Activated naive CD4-positive, alpha-beta T cell treated with anti-CD3 and anti-CD28 coated beads for 36 hours (primary cell): ENCODE measurements at regions not wholly inside any gene's neighbourhood (a gene's known extent, or its start where the extent isn't known, plus 50 kb on each side); places are given as distances from the start of the nearest gene placed in this dataset.

Experiments
- CTCF ChIA-PET: fragments of 350-600 bp; sonication (Branson Sonifier 250); formaldehyde crosslinking; loops from one replicate; lab custom pipeline; 2021; ENCODE audit warnings: antibody characterized with exemption; lab: Charles Lee
- DNase-seq: peaks from one replicate; pipeline ENCODE4 v3.0.0-alpha.2; 2020
- H3K27ac Mint-ChIP-seq: one replicate; pipeline ENCODE4 v1.8.0; 2021; ENCODE audit warnings: mild to moderate bottlenecking, mixed read lengths
- H3K27me3 Mint-ChIP-seq: one replicate; pipeline ENCODE4 v1.8.0; 2021; ENCODE audit warnings: low read depth, mixed read lengths
- H3K36me3 Mint-ChIP-seq: one replicate; pipeline ENCODE4 v1.8.0; 2021; ENCODE audit warnings: low read depth, mixed read lengths
- H3K4me1 Mint-ChIP-seq: one replicate; pipeline ENCODE4 v1.8.0; 2021; ENCODE audit warnings: low read depth, mixed read lengths
- H3K4me3 Mint-ChIP-seq: one replicate; pipeline ENCODE4 v1.8.0; 2021; ENCODE audit warnings: mild to moderate bottlenecking, moderate library complexity, mixed read lengths
- H3K9me3 Mint-ChIP-seq: one replicate; pipeline ENCODE4 v1.8.0; 2021; ENCODE audit warnings: mixed read lengths
- intact Hi-C: fragments of 100-400 bp; cut with micrococcal nuclease; formaldehyde crosslinking; loops from one replicate; pipeline ENCODE4 v1.15.1; 2023

DNA sequence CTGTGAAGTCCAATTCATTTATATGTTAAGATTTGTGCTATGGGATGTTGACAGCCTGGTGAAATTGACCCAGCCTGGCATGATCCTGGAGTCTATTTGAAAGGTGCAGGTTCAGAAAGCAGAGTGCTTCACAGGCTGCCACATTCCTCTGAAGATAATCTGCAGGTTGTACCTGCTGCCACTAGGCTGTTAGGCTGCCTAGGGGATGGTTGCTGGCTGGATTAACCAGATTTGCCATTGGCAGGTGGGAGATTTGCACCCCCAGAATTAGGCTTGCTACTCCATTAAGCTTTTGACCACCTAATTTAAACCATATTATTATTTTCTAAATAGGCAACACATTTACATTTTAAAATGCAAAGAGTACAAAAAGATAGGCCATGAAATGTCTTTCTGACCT is 85.8 kb upstream of the RASGRP1 start:
- Mint-ChIP-seq H3K4me3 (no peak overlapping the region), H3K27me3 (no peaks in the 10 kb centered on the region), H3K27ac (no peak overlapping the region), H3K36me3 (no peaks in the 10 kb centered on the region), H3K4me1 (peaks cover 72% of the 10 kb centered on the region), H3K9me3 (peaks cover 7% of the 10 kb centered on the region)
- intact Hi-C loops, result loop anchor here (2.0 kb wide), 1 partner anchor 20 kb away; no protein-coding TSS in a partner anchor
- DNase-seq, result no peak
- CTCF ChIA-PET, result interaction anchor here (0.6 to 6.4 kb wide), 7 partner anchors 19 to 210 kb away, joined by 3 to 44 read pairs (median 3); partner anchors contain the start of gene RASGRP1

GRCh38 chr15:38650936-38651327 is 86.3 kb upstream of the RASGRP1 start:
- Mint-ChIP-seq H3K9me3 (peaks cover 7% of the 10 kb centered on the region), H3K27ac (peak overlapping the region; percentile 88), H3K4me3 (peak overlapping the region; percentile 66), H3K4me1 (peaks cover 77% of the 10 kb centered on the region), H3K27me3 (no peaks in the 10 kb centered on the region), H3K36me3 (no peaks in the 10 kb centered on the region)
- CTCF ChIA-PET, result interaction anchor here (0.5 to 6.4 kb wide), 7 partner anchors 12 to 211 kb away, joined by 3 to 44 read pairs (median 3); partner anchors contain the start of gene RASGRP1
- intact Hi-C loops, result loop anchor here (1.0 to 2.0 kb wide), 2 partner anchors 20 to 87 kb away; partner anchors contain the start of gene RASGRP1
- no peak for DNase-seq

GRCh38 chr15:38651328-38652038 is 86.9 kb upstream of the RASGRP1 start:
- CTCF ChIA-PET, result interaction anchor here (0.5 to 6.4 kb wide), 11 partner anchors 13 to 211 kb away, joined by 3 to 44 read pairs (median 6); partner anchors contain the start of gene RASGRP1
- H3K27ac Mint-ChIP-seq, result peak overlapping the region; percentile 88
- H3K9me3 Mint-ChIP-seq, result peaks cover 7% of the 10 kb centered on the region
- intact Hi-C loops, result loop anchor here (1.0 to 2.0 kb wide), 2 partner anchors 21 to 87 kb away; partner anchors contain the start of gene RASGRP1
- peaks cover 79% of the 10 kb centered on the region for H3K4me1 Mint-ChIP-seq
- H3K4me3 Mint-ChIP-seq, result peak overlapping the region; percentile 66
- no peaks in the 10 kb centered on the region for H3K27me3 Mint-ChIP-seq
- DNase-seq, result peak; percentile 64
- no peaks in the 10 kb centered on the region for H3K36me3 Mint-ChIP-seq

DNA sequence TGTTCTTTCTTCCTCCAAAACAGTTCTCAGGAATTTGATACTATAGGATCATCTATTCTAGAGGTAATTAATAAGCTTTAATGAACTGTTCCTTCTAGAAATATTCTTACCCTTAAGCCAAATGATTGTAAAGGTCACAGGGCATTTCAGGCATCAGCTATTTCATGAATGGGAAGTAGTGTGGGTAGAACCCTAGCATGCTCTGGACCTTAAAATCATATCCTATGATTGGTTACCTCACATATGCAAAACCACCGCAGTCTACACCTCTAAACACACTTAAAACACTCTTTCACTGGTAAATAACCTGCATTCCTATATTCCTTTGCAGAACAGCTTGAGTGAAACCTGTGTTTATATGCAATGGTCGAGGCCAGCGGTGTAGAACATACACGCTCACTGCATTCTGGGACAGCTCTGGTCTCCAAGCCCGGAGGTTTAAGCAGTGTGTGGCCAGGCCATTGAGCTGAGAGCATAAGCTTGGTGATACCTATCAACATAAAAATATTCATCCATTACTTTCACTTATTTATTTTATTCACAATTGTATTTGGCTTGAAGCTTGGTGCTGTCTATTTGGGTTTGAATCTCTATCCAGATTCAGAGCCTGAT is 87.7 kb upstream of the RASGRP1 start:
- intact Hi-C loops, result no loop called here
- no peaks in the 10 kb centered on the region for H3K27me3 Mint-ChIP-seq
- H3K4me3 Mint-ChIP-seq, result peak overlapping the region; percentile 66
- H3K27ac Mint-ChIP-seq, result peak overlapping the region; percentile 88
- no peak for DNase-seq
- CTCF ChIA-PET, result interaction anchor here (0.8 to 6.4 kb wide), 15 partner anchors 9 to 212 kb away, joined by 3 to 44 read pairs (median 8); partner anchors contain the start of gene RASGRP1
- H3K4me1 Mint-ChIP-seq, result peaks cover 75% of the 10 kb centered on the region
- H3K9me3 Mint-ChIP-seq, result peaks cover 7% of the 10 kb centered on the region
- H3K36me3 Mint-ChIP-seq, result no peaks in the 10 kb centered on the region

DNA sequence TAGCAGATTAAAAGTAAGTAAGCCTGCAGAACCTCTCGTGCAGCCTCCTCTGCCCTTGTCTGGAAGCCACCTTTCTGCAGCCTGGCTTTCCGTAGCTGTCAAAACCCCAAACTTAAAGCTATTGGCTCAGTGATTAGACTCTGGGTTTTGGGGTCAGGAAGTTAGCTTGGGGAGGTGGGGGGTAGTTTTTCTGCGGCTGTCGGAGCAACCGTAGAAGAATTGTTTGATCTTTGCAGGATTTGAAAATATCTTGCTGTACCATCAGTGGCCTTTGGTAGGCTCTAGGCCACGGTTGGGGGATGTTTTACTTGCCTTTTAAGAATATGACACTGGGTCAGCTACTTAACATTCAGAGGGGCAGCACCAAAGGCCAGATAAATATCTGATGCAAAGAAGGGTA is 88.4 kb upstream of the RASGRP1 start:
- Mint-ChIP-seq H3K9me3 (peaks cover 7% of the 10 kb centered on the region), H3K27ac (peak overlapping the region; percentile 81), H3K4me1 (peaks cover 70% of the 10 kb centered on the region), H3K36me3 (no peaks in the 10 kb centered on the region), H3K27me3 (no peaks in the 10 kb centered on the region), H3K4me3 (peak overlapping the region; percentile 66)
- peak; percentile 74 for DNase-seq
- intact Hi-C loops, result loop anchor here (1.0 kb wide), 3 partner anchors 17 to 93 kb away; no protein-coding TSS in a partner anchor
- CTCF ChIA-PET, result interaction anchor here (0.8 to 6.4 kb wide), 16 partner anchors 9 to 213 kb away, joined by 3 to 44 read pairs (median 8); partner anchors contain the start of gene RASGRP1

DNA sequence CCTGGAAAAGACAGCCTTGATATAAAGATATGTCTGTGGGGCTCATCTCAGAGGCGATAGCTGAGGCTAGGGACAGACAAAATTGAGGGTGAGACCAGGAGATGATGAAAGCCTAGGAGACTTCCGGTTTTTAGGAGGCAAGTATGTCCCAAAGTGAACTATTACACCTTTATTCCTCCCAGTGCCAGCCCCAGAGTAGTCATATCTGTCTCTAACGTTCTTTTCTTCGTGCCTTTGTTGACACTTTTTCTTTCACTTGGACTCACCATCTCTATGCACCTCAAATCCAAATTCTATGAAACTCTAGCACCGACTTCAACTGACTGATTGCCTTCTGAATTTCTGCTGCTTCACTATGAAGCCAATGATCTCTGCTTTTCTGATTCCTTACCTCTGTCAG is 93.8 kb upstream of the RASGRP1 start:
- Mint-ChIP-seq H3K27me3 (no peaks in the 10 kb centered on the region), H3K36me3 (no peaks in the 10 kb centered on the region), H3K4me1 (peaks cover 66% of the 10 kb centered on the region), H3K27ac (peak overlapping the region; percentile 16), H3K9me3 (no peaks in the 10 kb centered on the region), H3K4me3 (no peak overlapping the region)
- DNase-seq, result no peak
- intact Hi-C loops, result loop anchor here (1.0 kb wide), 1 partner anchor 9 kb away; no protein-coding TSS in a partner anchor
- CTCF ChIA-PET, result interaction anchor here (0.9 to 1.6 kb wide), 8 partner anchors 9 to 95 kb away, joined by 3 to 7 read pairs (median 4); no protein-coding TSS in a partner anchor

- H3K4me3 Mint-ChIP-seq, result peak overlapping the region; percentile 37
- peak; percentile 66 for DNase-seq
Measured at GRCh38 chr15:38660738-38661137, 96.1 kb upstream of the RASGRP1 start.

DNA sequence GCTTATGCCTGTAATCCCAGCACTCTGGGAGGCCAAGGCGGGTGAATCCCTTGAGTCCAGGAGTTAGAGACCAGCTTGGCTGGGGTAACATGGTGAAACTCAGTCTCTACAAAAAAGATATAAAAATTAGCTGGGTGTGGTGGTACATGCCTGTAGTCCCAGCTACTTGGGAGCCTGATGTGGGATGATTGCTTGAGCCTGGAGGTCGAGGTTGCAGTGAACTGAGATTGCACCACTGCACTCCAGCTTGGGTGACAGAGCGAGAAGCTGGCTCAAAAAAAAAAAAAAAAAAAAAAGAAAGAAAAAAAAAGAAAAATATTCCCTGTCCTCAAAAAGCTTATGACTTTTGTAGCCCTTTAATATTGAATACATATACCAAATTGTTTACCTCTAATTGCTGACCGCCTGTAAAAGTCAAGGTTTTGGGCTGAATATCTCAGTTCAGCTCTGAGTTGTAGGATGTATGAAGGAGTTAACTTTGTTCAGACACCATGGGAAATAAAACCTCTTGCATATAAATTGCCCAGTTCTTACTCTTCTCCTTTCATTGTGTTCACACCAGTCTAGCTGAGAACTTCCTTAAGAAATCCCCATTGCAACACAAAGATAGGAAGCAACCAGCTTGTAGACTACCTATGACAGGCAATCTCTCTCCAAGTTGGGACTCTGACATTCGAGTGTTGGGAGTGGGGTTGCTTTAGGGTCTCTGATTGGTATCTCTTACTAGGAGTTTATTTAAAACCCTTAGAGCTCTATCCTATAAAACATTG is 97.6 kb upstream of the RASGRP1 start:
- Mint-ChIP-seq H3K27me3 (no peaks in the 10 kb centered on the region), H3K9me3 (no peaks in the 10 kb centered on the region), H3K36me3 (no peaks in the 10 kb centered on the region), H3K4me3 (no peak overlapping the region), H3K27ac (peak overlapping the region; percentile 38), H3K4me1 (peaks cover 76% of the 10 kb centered on the region)
- CTCF ChIA-PET, result interaction anchor here (0.8 to 2.1 kb wide), 7 partner anchors 9 to 98 kb away, joined by 3 to 10 read pairs (median 5); partner anchors contain the start of gene RASGRP1
- intact Hi-C loops, result no loop called here
- no peak for DNase-seq

More at GRCh38 chr15:38660738-38661137, 96.1 kb upstream of the RASGRP1 start:
- H3K27ac Mint-ChIP-seq, result peak overlapping the region; percentile 71
- no peaks in the 10 kb centered on the region for H3K36me3 Mint-ChIP-seq
- H3K9me3 Mint-ChIP-seq, result no peaks in the 10 kb centered on the region
- peaks cover 73% of the 10 kb centered on the region for H3K4me1 Mint-ChIP-seq
- CTCF ChIA-PET, result interaction anchor here (1.4 to 2.0 kb wide), 2 partner anchors 17 to 23 kb away, joined by 5 to 7 read pairs; no protein-coding TSS in a partner anchor
- intact Hi-C loops, result loop anchor here (1.0 kb wide), 1 partner anchor 10 kb away; no protein-coding TSS in a partner anchor
- no peaks in the 10 kb centered on the region for H3K27me3 Mint-ChIP-seq

DNA sequence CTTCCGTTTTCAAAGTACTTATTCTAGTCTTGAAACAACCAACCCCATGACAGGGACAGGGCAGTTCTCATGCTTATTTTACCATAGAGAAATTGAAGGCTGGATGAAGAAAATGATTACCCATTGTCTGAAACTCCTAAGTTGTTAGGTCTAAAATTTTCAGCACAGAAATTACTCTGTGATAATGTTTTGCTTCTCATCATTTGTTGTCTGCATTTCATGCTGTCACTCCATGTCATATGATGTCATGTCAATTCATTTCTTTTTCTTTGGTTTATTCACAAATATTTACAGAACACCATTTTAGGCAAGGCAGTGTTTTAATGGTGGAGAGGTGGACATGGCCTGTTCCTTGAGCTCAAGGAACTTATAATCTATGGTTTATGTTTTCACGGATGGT is 98.2 kb upstream of the RASGRP1 start:
- intact Hi-C loops, result no loop called here
- DNase-seq, result no peak
- Mint-ChIP-seq H3K27me3 (no peaks in the 10 kb centered on the region), H3K4me1 (peaks cover 80% of the 10 kb centered on the region), H3K9me3 (no peaks in the 10 kb centered on the region), H3K4me3 (no peak overlapping the region), H3K36me3 (no peaks in the 10 kb centered on the region), H3K27ac (no peak overlapping the region)
- CTCF ChIA-PET, result interaction anchor here (1.5 to 2.1 kb wide), 4 partner anchors 9 to 99 kb away, joined by 5 to 10 read pairs (median 9); partner anchors contain the start of gene RASGRP1

DNA sequence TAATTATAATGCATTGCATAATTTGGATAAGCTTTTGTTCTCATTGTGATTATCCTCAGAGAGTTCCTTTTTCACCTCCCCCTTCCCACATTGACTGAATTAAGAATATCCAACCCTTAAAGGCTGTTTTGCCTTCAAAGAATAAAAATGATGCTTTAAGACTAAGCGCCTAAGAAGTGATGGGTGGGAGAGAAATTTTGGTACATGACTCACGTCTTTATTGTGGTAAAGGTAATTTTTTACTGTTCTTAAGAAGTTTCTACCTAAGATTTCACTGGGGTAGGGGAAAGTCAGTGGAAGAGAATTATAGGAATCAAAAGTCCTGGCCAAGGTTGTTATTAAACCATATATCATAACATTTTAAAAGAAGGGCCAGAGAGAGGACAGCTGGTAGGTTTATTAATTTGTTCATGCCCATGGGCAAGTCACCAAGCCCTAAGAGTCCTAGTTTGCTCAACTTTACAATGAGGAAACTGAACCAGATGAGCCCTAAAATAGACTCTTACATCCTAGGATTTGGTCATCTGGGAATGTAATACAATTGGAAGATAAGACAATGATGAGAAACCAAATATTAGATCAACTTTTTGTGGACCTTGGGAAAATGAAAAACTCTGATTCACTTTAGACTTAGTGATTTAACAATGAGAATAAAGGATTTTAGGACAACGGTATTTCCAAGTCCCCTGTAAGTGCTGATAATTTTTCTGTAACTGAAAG is 101.1 kb upstream of the RASGRP1 start:
- intact Hi-C loops, result no loop called here
- Mint-ChIP-seq H3K9me3 (no peaks in the 10 kb centered on the region), H3K4me1 (peaks cover 81% of the 10 kb centered on the region), H3K4me3 (no peak overlapping the region), H3K27me3 (no peaks in the 10 kb centered on the region), H3K36me3 (no peaks in the 10 kb centered on the region), H3K27ac (peak overlapping the region; percentile 2)
- DNase-seq, result no peak
- CTCF ChIA-PET, result interaction anchor here (0.6 to 2.3 kb wide), 7 partner anchors 13 to 248 kb away, joined by 3 to 8 read pairs (median 4); no protein-coding TSS in a partner anchor
